H9 (cell line): ENCODE measurements at regions not wholly inside any gene's neighbourhood (a gene's known extent, or its start where the extent isn't known, plus 50 kb on each side); places are given as distances from the start of the nearest gene placed in this dataset.

Source experiments
- DNase-seq: peaks from one replicate; pipeline ENCODE4 v3.0.0-alpha.2; 2017
- H2AFZ ChIP-seq: one replicate; pipeline ENCODE4 v1.6.1; 2013; ENCODE audit warnings: mild to moderate bottlenecking, low read length, control low read depth, moderate library complexity
- H2AK5ac ChIP-seq: 2 replicates; pipeline ENCODE4 v1.6.1; 2013; ENCODE audit warnings: low read length, control low read depth, mixed read lengths; ENCODE audit not compliant: insufficient read length
- H2BK120ac ChIP-seq: one replicate; pipeline ENCODE4 v1.6.1; 2013; ENCODE audit warnings: low read depth, mild to moderate bottlenecking, low read length, control low read depth, inconsistent platforms; ENCODE audit not compliant: poor library complexity, severe bottlenecking
- H2BK12ac ChIP-seq: 2 replicates; pipeline ENCODE4 v1.6.1; 2013; ENCODE audit warnings: low read length, control low read depth, mixed read lengths, low read depth; ENCODE audit not compliant: insufficient read length
- H2BK15ac ChIP-seq: 2 replicates; pipeline ENCODE4 v1.6.1; 2013; ENCODE audit warnings: low read depth, low read length, control low read depth
- H2BK20ac ChIP-seq: one replicate; pipeline ENCODE4 v1.6.1; 2013; ENCODE audit warnings: low read depth, mild to moderate bottlenecking, low read length, control low read depth, inconsistent platforms; ENCODE audit not compliant: poor library complexity, severe bottlenecking
- H2BK5ac ChIP-seq: 2 replicates; pipeline ENCODE4 v1.6.1; 2013; ENCODE audit warnings: low read length, control low read depth, mixed read lengths; ENCODE audit not compliant: insufficient read length
- H3K14ac ChIP-seq: 2 replicates; pipeline ENCODE4 v1.6.1; 2013; ENCODE audit warnings: low read length, control low read depth; ENCODE audit not compliant: insufficient read depth
- H3K18ac ChIP-seq: 2 replicates; pipeline ENCODE4 v1.6.1; 2013; ENCODE audit warnings: low read depth, mild to moderate bottlenecking, mixed read lengths, low read length, control low read depth; ENCODE audit not compliant: insufficient read length
- H3K23ac ChIP-seq: 2 replicates; pipeline ENCODE4 v1.6.1; 2013; ENCODE audit warnings: low read length, control low read depth, mixed read lengths, low read depth; ENCODE audit not compliant: insufficient read length
- H3K23me2 ChIP-seq: 2 replicates; pipeline ENCODE4 v1.6.1; 2013; ENCODE audit warnings: low read depth, mild to moderate bottlenecking, mixed read lengths, low read length, control low read depth; ENCODE audit not compliant: insufficient read length, poor library complexity, severe bottlenecking
- H3K27ac ChIP-seq: 2 replicates; pipeline ENCODE4 v1.5.1; 2013; ENCODE audit warnings: low read length, control low read depth, mixed read lengths, low read depth; ENCODE audit not compliant: insufficient read length
- H3K27me3 ChIP-seq: 2 replicates; pipeline ENCODE4 v1.6.1; 2013; ENCODE audit warnings: low read length, control low read depth, inconsistent platforms; ENCODE audit not compliant: insufficient read depth
- H3K4ac ChIP-seq: 2 replicates; pipeline ENCODE4 v1.6.1; 2013; ENCODE audit warnings: low read depth, mild to moderate bottlenecking, control low read depth, inconsistent platforms, low read length, moderate library complexity
- H3K4me1 ChIP-seq: 2 replicates; pipeline ENCODE4 v1.6.1; 2013; ENCODE audit warnings: low read length, control low read depth, inconsistent platforms; ENCODE audit not compliant: insufficient read depth
- H3K4me2 ChIP-seq: 2 replicates; pipeline ENCODE4 v1.6.1; 2013; ENCODE audit warnings: low read length, control low read depth, mixed read lengths; ENCODE audit not compliant: insufficient read length, insufficient read depth
- H3K56ac ChIP-seq: 2 replicates; pipeline ENCODE4 v1.6.1; 2013; ENCODE audit warnings: low read depth, mild to moderate bottlenecking, mixed read lengths, low read length, control low read depth; ENCODE audit not compliant: insufficient read length
- H3K79me1 ChIP-seq: 2 replicates; pipeline ENCODE4 v1.6.1; 2013; ENCODE audit warnings: low read depth, mild to moderate bottlenecking, moderate library complexity, low read length, control low read depth, inconsistent platforms; ENCODE audit not compliant: insufficient read depth, poor library complexity, severe bottlenecking
- H3K79me2 ChIP-seq: 2 replicates; pipeline ENCODE4 v1.6.1; 2013; ENCODE audit warnings: low read length, control low read depth, inconsistent platforms; ENCODE audit not compliant: insufficient read depth
- H3K9ac ChIP-seq: 2 replicates; pipeline ENCODE4 v1.6.1; 2013; ENCODE audit warnings: low read length, control low read depth, mixed read lengths; ENCODE audit not compliant: insufficient read length; ENCODE audit errors: extremely low read depth
- H3K9me3 ChIP-seq: one replicate; pipeline ENCODE4 v1.6.1; 2013; ENCODE audit warnings: low read depth, low read length, inconsistent platforms; ENCODE audit not compliant: control insufficient read depth
- H3T11ph ChIP-seq: one replicate; pipeline ENCODE4 v1.6.1; 2013; ENCODE audit warnings: mild to moderate bottlenecking, low read length, control low read depth, inconsistent platforms
- H4K20me1 ChIP-seq: one replicate; pipeline ENCODE4 v1.6.1; 2013; ENCODE audit not compliant: control insufficient read depth, insufficient read length, insufficient read depth
- H4K5ac ChIP-seq: 2 replicates; pipeline ENCODE4 v1.6.1; 2013; ENCODE audit warnings: low read depth, mild to moderate bottlenecking, mixed read lengths, low read length, control low read depth; ENCODE audit not compliant: insufficient read length
- H4K8ac ChIP-seq: replicated peaks from 2 replicates; pipeline ENCODE4 v1.6.1; 2013; ENCODE audit warnings: low read length, control low read depth, mixed read lengths, low read depth; ENCODE audit not compliant: insufficient read length
- H4K91ac ChIP-seq: 2 replicates; pipeline ENCODE4 v1.6.1; 2013; ENCODE audit warnings: low read depth, mild to moderate bottlenecking, moderate library complexity, mixed read lengths, low read length, control low read depth; ENCODE audit not compliant: insufficient read length
- H3K27ac Mint-ChIP-seq, 3 experiments: 2 replicates in 2 of 3; 3 replicates in 1 of 3; pipeline ENCODE4 v1.8.0; 2020 to 2021; ENCODE audit warnings: mixed read lengths in 3 of 3, mild to moderate bottlenecking in 1 of 3, moderate library complexity in 1 of 3
- H3K27me3 Mint-ChIP-seq: 2 replicates; pipeline ENCODE4 v1.8.0; 2021; ENCODE audit warnings: low read depth, mild to moderate bottlenecking, moderate library complexity, mixed read lengths
- H3K36me3 Mint-ChIP-seq, 3 experiments: 2 replicates in 2 of 3; 3 replicates in 1 of 3; pipeline ENCODE4 v1.8.0; 2020 to 2021; ENCODE audit warnings: low read depth in 3 of 3, mixed read lengths in 3 of 3; ENCODE audit not compliant: insufficient read depth in 1 of 3
- H3K4me1 Mint-ChIP-seq, 2 experiments: 2 replicates each; pipeline ENCODE4 v1.8.0; 2020; ENCODE audit warnings: mixed read lengths in 2 of 2
- H3K4me3 Mint-ChIP-seq, 2 experiments: 2 replicates in 1 of 2; 3 replicates in 1 of 2; pipeline ENCODE4 v1.8.0; 2020 to 2021; ENCODE audit warnings: mild to moderate bottlenecking in 2 of 2, mixed read lengths in 2 of 2, moderate library complexity in 1 of 2
- H3K9me3 Mint-ChIP-seq, 2 experiments: 2 replicates in 1 of 2; 3 replicates in 1 of 2; pipeline ENCODE4 v1.8.0; 2020; ENCODE audit warnings: mild to moderate bottlenecking in 2 of 2, mixed read lengths in 2 of 2, moderate library complexity in 1 of 2
- CTCF ChIP-seq: fragments of 200-600 bp; sonication (generic); conservative IDR thresholded peaks from 3 replicates; pipeline ENCODE4 v1.8.0; 2021; ENCODE audit warnings: antibody characterized with exemption, mild to moderate bottlenecking
- WGBS: extraction: QIAGEN DNeasy Blood & Tissue Kit; methylation state at CpG from one replicate; pipeline ENCODE4 v1.1.7; 2013; ENCODE audit warnings: missing lambda C conversion rate, low lambda C conversion rate, mixed read lengths; ENCODE audit not compliant: insufficient read length; ENCODE audit errors: extremely low coverage; 5-methylcytosine and 5-hydroxymethylcytosine counted together

GRCh38 chr14:87437158-87437557 is 555.8 kb downstream of the GALC start:
- H2AK5ac ChIP-seq: no peak overlapping the region
- no peaks in the 10 kb centered on the region for H3K27me3 ChIP-seq
- no peak for DNase-seq
- H2BK120ac ChIP-seq: no peak overlapping the region
- no peak overlapping the region for H3K4ac ChIP-seq
- peaks cover 6 to 10% of the 10 kb centered on the region in 2 experiments; a peak in 3 of 4 replicates for H3K4me1 Mint-ChIP-seq
- no peak overlapping the region for H3T11ph ChIP-seq
- no peaks in the 10 kb centered on the region for H3K23me2 ChIP-seq
- no peak overlapping the region for H3K27ac Mint-ChIP-seq
- no peak overlapping the region for H3K4me2 ChIP-seq
- H4K91ac ChIP-seq: no peak overlapping the region
- no peaks in the 10 kb centered on the region for H3K9me3 ChIP-seq
- no peak overlapping the region for H3K56ac ChIP-seq
- no peak overlapping the region for H4K5ac ChIP-seq
- no peaks in the 10 kb centered on the region for H3K27me3 Mint-ChIP-seq
- no peaks in the 10 kb centered on the region for H3K36me3 Mint-ChIP-seq
- no CpG with 5 or more reads among the region's 2 CpGs for WGBS
- no peak overlapping the region for H3K9ac ChIP-seq
- no peaks in the 10 kb centered on the region for H3K9me3 Mint-ChIP-seq
- H2BK12ac ChIP-seq: no peak overlapping the region
- no peak overlapping the region for H3K18ac ChIP-seq
- H3K79me2 ChIP-seq: no peaks in the 10 kb centered on the region
- H2BK15ac ChIP-seq: no peak overlapping the region
- H3K79me1 ChIP-seq: no peaks in the 10 kb centered on the region
- no peak overlapping the region for H2BK5ac ChIP-seq
- no peaks in the 10 kb centered on the region for H3K4me1 ChIP-seq
- H3K14ac ChIP-seq: no peak overlapping the region
- no peak overlapping the region for H2BK20ac ChIP-seq
- H2AFZ ChIP-seq: no peak overlapping the region
- no peaks in the 10 kb centered on the region for H4K20me1 ChIP-seq
- H4K8ac ChIP-seq: no peak overlapping the region
- no peak for TF ChIP-seq CTCF
- H3K27ac ChIP-seq: no peak overlapping the region
- H3K23ac ChIP-seq: no peak overlapping the region
- H3K4me3 Mint-ChIP-seq: no peak overlapping the region
